Osteoblast (primary cell): ENCODE measurements at regions not wholly inside any gene's neighbourhood (a gene's known extent, or its start where the extent isn't known, plus 50 kb on each side); places are given as distances from the start of the nearest gene placed in this dataset.

Experiments used
- DNase-seq: peaks from one replicate; pipeline ENCODE4 v3.0.0; 2011; ENCODE audit warnings: low spot score, mixed read lengths; ENCODE audit not compliant: insufficient read length; ENCODE audit errors: missing footprints
- H2AFZ ChIP-seq: 2 replicates; pipeline ENCODE4 v1.6.0; 2011; ENCODE audit warnings: mild to moderate bottlenecking, low read length
- H3K27ac ChIP-seq: 2 replicates; pipeline ENCODE4 v1.5.1; 2011; ENCODE audit warnings: mild to moderate bottlenecking, low read depth, low read length, moderate library complexity
- H3K27me3 ChIP-seq: 2 replicates; pipeline ENCODE4 v1.6.0; 2012; ENCODE audit warnings: mild to moderate bottlenecking, control low read depth, inconsistent platforms, low read length, moderate library complexity; ENCODE audit not compliant: insufficient read depth
- H3K36me3 ChIP-seq: 2 replicates; pipeline ENCODE4 v1.5.1; 2011; ENCODE audit warnings: mild to moderate bottlenecking, low read length, control low read depth, moderate library complexity; ENCODE audit not compliant: insufficient read depth
- H3K4me1 ChIP-seq: 2 replicates; pipeline ENCODE4 v1.5.1; 2011; ENCODE audit warnings: mild to moderate bottlenecking, low read length, control low read depth, moderate library complexity; ENCODE audit not compliant: insufficient read depth
- H3K4me2 ChIP-seq: 2 replicates; pipeline ENCODE4 v1.6.0; 2011; ENCODE audit warnings: mild to moderate bottlenecking, low read length; ENCODE audit not compliant: insufficient read depth
- H3K4me3 ChIP-seq: fragments of 200-600 bp; sonication (generic); 3 replicates; pipeline ENCODE4 v1.5.1; 2012; ENCODE audit warnings: mild to moderate bottlenecking, low read length, inconsistent platforms; ENCODE audit not compliant: insufficient read depth
- H3K79me2 ChIP-seq: 2 replicates; pipeline ENCODE4 v1.6.0; 2012; ENCODE audit warnings: mild to moderate bottlenecking, low read length, control low read depth, inconsistent platforms; ENCODE audit not compliant: insufficient read depth
- H3K9me3 ChIP-seq: 2 replicates; pipeline ENCODE4 v1.5.1; 2011; ENCODE audit warnings: low read depth, low read length, control low read depth
- H4K20me1 ChIP-seq: 2 replicates; pipeline ENCODE4 v1.6.0; 2012; ENCODE audit warnings: mild to moderate bottlenecking, low read length, control low read depth; ENCODE audit not compliant: insufficient read depth
- CTCF ChIP-seq: IDR thresholded peaks from 2 replicates; pipeline ENCODE4 v1.5.1; 2011; ENCODE audit warnings: mild to moderate bottlenecking, low read depth, low read length, moderate library complexity; ENCODE audit errors: extremely low read depth

DNA sequence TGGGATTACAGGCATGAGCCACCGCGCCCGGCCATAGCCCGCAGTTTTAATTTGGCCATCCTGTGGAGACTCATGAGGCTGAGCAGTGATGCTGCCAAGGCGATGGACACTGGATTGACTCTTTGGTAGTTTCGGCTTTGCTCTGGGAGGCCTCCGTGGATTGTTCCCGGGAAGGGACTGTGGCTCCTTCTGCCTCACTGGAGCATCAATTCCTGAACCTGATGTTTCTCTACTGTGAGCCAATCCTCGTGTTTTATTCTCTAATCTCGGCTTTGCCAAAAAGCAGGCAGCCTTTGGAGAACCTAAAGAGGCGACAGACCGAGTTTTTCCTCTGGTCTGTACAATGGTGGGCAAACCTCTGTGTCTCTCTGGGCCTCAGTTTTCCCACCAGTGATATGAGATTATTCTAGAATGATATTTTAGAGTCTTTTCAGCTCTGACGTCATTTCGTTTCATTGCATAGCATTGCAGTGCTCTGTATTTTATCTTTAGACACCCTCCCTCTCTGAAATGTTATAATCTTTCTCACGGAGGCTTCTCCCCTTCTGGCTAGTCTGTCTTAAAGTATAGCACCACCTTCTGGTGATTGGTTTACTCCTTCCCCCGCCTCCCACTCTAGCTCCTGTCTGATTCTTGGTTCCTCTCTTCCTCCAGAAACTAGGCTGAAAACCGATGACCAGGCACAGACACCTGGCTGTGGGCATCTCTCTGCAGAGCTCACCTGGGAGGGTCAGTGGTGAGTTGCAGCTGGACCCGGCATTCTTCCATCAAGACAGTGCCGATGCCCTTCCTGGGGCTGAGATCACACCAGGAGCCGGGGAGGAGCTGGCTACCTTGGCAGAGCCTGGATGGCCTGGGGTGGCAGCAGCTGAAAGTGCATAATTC lies 341.3 kb downstream of the MYCN start:
- H3K4me2 ChIP-seq, result no peak overlapping the region
- no peaks in the 10 kb centered on the region for H3K27me3 ChIP-seq
- no peak overlapping the region for H3K4me3 ChIP-seq
- DNase-seq, result no peak
- no peak overlapping the region for H3K27ac ChIP-seq
- TF ChIP-seq CTCF, result no peak
- no peaks in the 10 kb centered on the region for H3K79me2 ChIP-seq
- H3K4me1 ChIP-seq, result no peaks in the 10 kb centered on the region
- H3K36me3 ChIP-seq, result no peaks in the 10 kb centered on the region
- no peaks in the 10 kb centered on the region for H3K9me3 ChIP-seq
- no peak overlapping the region for H2AFZ ChIP-seq
- no peaks in the 10 kb centered on the region for H4K20me1 ChIP-seq

GRCh38 chr2:16280081-16280480 lies 339.7 kb downstream of the MYCN start:
- Histone ChIP-seq H3K79me2 (no peaks in the 10 kb centered on the region), H3K27ac (no peak overlapping the region), H3K27me3 (no peaks in the 10 kb centered on the region), H3K4me2 (no peak overlapping the region), H2AFZ (no peak overlapping the region), H3K4me3 (no peak overlapping the region), H4K20me1 (no peaks in the 10 kb centered on the region), H3K36me3 (no peaks in the 10 kb centered on the region), H3K9me3 (no peaks in the 10 kb centered on the region), H3K4me1 (no peaks in the 10 kb centered on the region)
- no peak for TF ChIP-seq CTCF
- DNase-seq, result no peak

- Histone ChIP-seq H3K4me3 (no peak overlapping the region), H4K20me1 (no peaks in the 10 kb centered on the region), H3K79me2 (no peaks in the 10 kb centered on the region), H3K27ac (no peak overlapping the region), H3K36me3 (no peaks in the 10 kb centered on the region), H2AFZ (no peak overlapping the region), H3K4me2 (no peak overlapping the region), H3K9me3 (no peaks in the 10 kb centered on the region), H3K4me1 (no peaks in the 10 kb centered on the region), H3K27me3 (no peaks in the 10 kb centered on the region)
- DNase-seq, result no peak
- no peak for TF ChIP-seq CTCF
Measured at GRCh38 chr2:16279641-16280040, 339.3 kb downstream of the MYCN start.

DNA sequence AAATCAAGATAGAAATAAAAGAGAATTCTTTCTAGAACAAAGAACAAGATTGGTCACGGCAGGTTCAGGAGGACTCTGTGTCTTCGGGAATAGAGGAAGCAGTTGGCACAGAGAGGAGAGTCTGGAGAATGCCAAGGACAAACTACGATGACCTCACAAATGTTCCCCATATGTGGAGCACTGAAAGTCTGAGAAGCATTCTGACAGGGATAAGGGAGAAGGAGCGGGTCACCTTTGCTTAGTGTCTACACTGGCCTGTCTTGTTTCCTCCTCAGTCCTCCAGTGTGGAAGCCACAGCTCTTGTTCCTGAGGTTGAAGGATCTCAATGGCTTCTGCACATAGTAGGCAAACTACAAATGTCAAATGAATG lies 338.8 kb downstream of the MYCN start:
- no peaks in the 10 kb centered on the region for H3K36me3 ChIP-seq
- H3K4me1 ChIP-seq, result no peaks in the 10 kb centered on the region
- no peak for DNase-seq
- H3K4me3 ChIP-seq, result no peak overlapping the region
- no peaks in the 10 kb centered on the region for H3K9me3 ChIP-seq
- no peaks in the 10 kb centered on the region for H3K79me2 ChIP-seq
- no peak overlapping the region for H3K4me2 ChIP-seq
- no peaks in the 10 kb centered on the region for H3K27me3 ChIP-seq
- no peak overlapping the region for H3K27ac ChIP-seq
- no peaks in the 10 kb centered on the region for H4K20me1 ChIP-seq
- no peak overlapping the region for H2AFZ ChIP-seq
- TF ChIP-seq CTCF, result no peak
